H9 (cell line): ENCODE measurements at regions not wholly inside any gene's neighbourhood (a gene's known extent, or its start where the extent isn't known, plus 50 kb on each side); places are given as distances from the start of the nearest gene placed in this dataset.

Experiments
- DNase-seq: peaks from one replicate; pipeline ENCODE4 v3.0.0-alpha.2; 2017
- H2AFZ ChIP-seq: one replicate; pipeline ENCODE4 v1.6.1; 2013; ENCODE audit warnings: mild to moderate bottlenecking, low read length, control low read depth, moderate library complexity
- H2AK5ac ChIP-seq: 2 replicates; pipeline ENCODE4 v1.6.1; 2013; ENCODE audit warnings: low read length, control low read depth, mixed read lengths; ENCODE audit not compliant: insufficient read length
- H2BK120ac ChIP-seq: one replicate; pipeline ENCODE4 v1.6.1; 2013; ENCODE audit warnings: low read depth, mild to moderate bottlenecking, low read length, control low read depth, inconsistent platforms; ENCODE audit not compliant: poor library complexity, severe bottlenecking
- H2BK12ac ChIP-seq: 2 replicates; pipeline ENCODE4 v1.6.1; 2013; ENCODE audit warnings: low read length, control low read depth, mixed read lengths, low read depth; ENCODE audit not compliant: insufficient read length
- H2BK15ac ChIP-seq: 2 replicates; pipeline ENCODE4 v1.6.1; 2013; ENCODE audit warnings: low read depth, low read length, control low read depth
- H2BK20ac ChIP-seq: one replicate; pipeline ENCODE4 v1.6.1; 2013; ENCODE audit warnings: low read depth, mild to moderate bottlenecking, low read length, control low read depth, inconsistent platforms; ENCODE audit not compliant: poor library complexity, severe bottlenecking
- H2BK5ac ChIP-seq: 2 replicates; pipeline ENCODE4 v1.6.1; 2013; ENCODE audit warnings: low read length, control low read depth, mixed read lengths; ENCODE audit not compliant: insufficient read length
- H3K14ac ChIP-seq: 2 replicates; pipeline ENCODE4 v1.6.1; 2013; ENCODE audit warnings: low read length, control low read depth; ENCODE audit not compliant: insufficient read depth
- H3K18ac ChIP-seq: 2 replicates; pipeline ENCODE4 v1.6.1; 2013; ENCODE audit warnings: low read depth, mild to moderate bottlenecking, mixed read lengths, low read length, control low read depth; ENCODE audit not compliant: insufficient read length
- H3K23ac ChIP-seq: 2 replicates; pipeline ENCODE4 v1.6.1; 2013; ENCODE audit warnings: low read length, control low read depth, mixed read lengths, low read depth; ENCODE audit not compliant: insufficient read length
- H3K23me2 ChIP-seq: 2 replicates; pipeline ENCODE4 v1.6.1; 2013; ENCODE audit warnings: low read depth, mild to moderate bottlenecking, mixed read lengths, low read length, control low read depth; ENCODE audit not compliant: insufficient read length, poor library complexity, severe bottlenecking
- H3K27ac ChIP-seq: 2 replicates; pipeline ENCODE4 v1.5.1; 2013; ENCODE audit warnings: low read length, control low read depth, mixed read lengths, low read depth; ENCODE audit not compliant: insufficient read length
- H3K27me3 ChIP-seq: 2 replicates; pipeline ENCODE4 v1.6.1; 2013; ENCODE audit warnings: low read length, control low read depth, inconsistent platforms; ENCODE audit not compliant: insufficient read depth
- H3K4ac ChIP-seq: 2 replicates; pipeline ENCODE4 v1.6.1; 2013; ENCODE audit warnings: low read depth, mild to moderate bottlenecking, control low read depth, inconsistent platforms, low read length, moderate library complexity
- H3K4me1 ChIP-seq: 2 replicates; pipeline ENCODE4 v1.6.1; 2013; ENCODE audit warnings: low read length, control low read depth, inconsistent platforms; ENCODE audit not compliant: insufficient read depth
- H3K4me2 ChIP-seq: 2 replicates; pipeline ENCODE4 v1.6.1; 2013; ENCODE audit warnings: low read length, control low read depth, mixed read lengths; ENCODE audit not compliant: insufficient read length, insufficient read depth
- H3K56ac ChIP-seq: 2 replicates; pipeline ENCODE4 v1.6.1; 2013; ENCODE audit warnings: low read depth, mild to moderate bottlenecking, mixed read lengths, low read length, control low read depth; ENCODE audit not compliant: insufficient read length
- H3K79me1 ChIP-seq: 2 replicates; pipeline ENCODE4 v1.6.1; 2013; ENCODE audit warnings: low read depth, mild to moderate bottlenecking, moderate library complexity, low read length, control low read depth, inconsistent platforms; ENCODE audit not compliant: insufficient read depth, poor library complexity, severe bottlenecking
- H3K79me2 ChIP-seq: 2 replicates; pipeline ENCODE4 v1.6.1; 2013; ENCODE audit warnings: low read length, control low read depth, inconsistent platforms; ENCODE audit not compliant: insufficient read depth
- H3K9ac ChIP-seq: 2 replicates; pipeline ENCODE4 v1.6.1; 2013; ENCODE audit warnings: low read length, control low read depth, mixed read lengths; ENCODE audit not compliant: insufficient read length; ENCODE audit errors: extremely low read depth
- H3K9me3 ChIP-seq: one replicate; pipeline ENCODE4 v1.6.1; 2013; ENCODE audit warnings: low read depth, low read length, inconsistent platforms; ENCODE audit not compliant: control insufficient read depth
- H3T11ph ChIP-seq: one replicate; pipeline ENCODE4 v1.6.1; 2013; ENCODE audit warnings: mild to moderate bottlenecking, low read length, control low read depth, inconsistent platforms
- H4K20me1 ChIP-seq: one replicate; pipeline ENCODE4 v1.6.1; 2013; ENCODE audit not compliant: control insufficient read depth, insufficient read length, insufficient read depth
- H4K5ac ChIP-seq: 2 replicates; pipeline ENCODE4 v1.6.1; 2013; ENCODE audit warnings: low read depth, mild to moderate bottlenecking, mixed read lengths, low read length, control low read depth; ENCODE audit not compliant: insufficient read length
- H4K8ac ChIP-seq: replicated peaks from 2 replicates; pipeline ENCODE4 v1.6.1; 2013; ENCODE audit warnings: low read length, control low read depth, mixed read lengths, low read depth; ENCODE audit not compliant: insufficient read length
- H4K91ac ChIP-seq: 2 replicates; pipeline ENCODE4 v1.6.1; 2013; ENCODE audit warnings: low read depth, mild to moderate bottlenecking, moderate library complexity, mixed read lengths, low read length, control low read depth; ENCODE audit not compliant: insufficient read length
- H3K27ac Mint-ChIP-seq, 3 experiments: 2 replicates in 2 of 3; 3 replicates in 1 of 3; pipeline ENCODE4 v1.8.0; 2020 to 2021; ENCODE audit warnings: mixed read lengths in 3 of 3, mild to moderate bottlenecking in 1 of 3, moderate library complexity in 1 of 3
- H3K27me3 Mint-ChIP-seq: 2 replicates; pipeline ENCODE4 v1.8.0; 2021; ENCODE audit warnings: low read depth, mild to moderate bottlenecking, moderate library complexity, mixed read lengths
- H3K36me3 Mint-ChIP-seq, 3 experiments: 2 replicates in 2 of 3; 3 replicates in 1 of 3; pipeline ENCODE4 v1.8.0; 2020 to 2021; ENCODE audit warnings: low read depth in 3 of 3, mixed read lengths in 3 of 3; ENCODE audit not compliant: insufficient read depth in 1 of 3
- H3K4me1 Mint-ChIP-seq, 2 experiments: 2 replicates each; pipeline ENCODE4 v1.8.0; 2020; ENCODE audit warnings: mixed read lengths in 2 of 2
- H3K4me3 Mint-ChIP-seq, 2 experiments: 2 replicates in 1 of 2; 3 replicates in 1 of 2; pipeline ENCODE4 v1.8.0; 2020 to 2021; ENCODE audit warnings: mild to moderate bottlenecking in 2 of 2, mixed read lengths in 2 of 2, moderate library complexity in 1 of 2
- H3K9me3 Mint-ChIP-seq, 2 experiments: 2 replicates in 1 of 2; 3 replicates in 1 of 2; pipeline ENCODE4 v1.8.0; 2020; ENCODE audit warnings: mild to moderate bottlenecking in 2 of 2, mixed read lengths in 2 of 2, moderate library complexity in 1 of 2
- CTCF ChIP-seq: fragments of 200-600 bp; sonication (generic); conservative IDR thresholded peaks from 3 replicates; pipeline ENCODE4 v1.8.0; 2021; ENCODE audit warnings: antibody characterized with exemption, mild to moderate bottlenecking

DNA sequence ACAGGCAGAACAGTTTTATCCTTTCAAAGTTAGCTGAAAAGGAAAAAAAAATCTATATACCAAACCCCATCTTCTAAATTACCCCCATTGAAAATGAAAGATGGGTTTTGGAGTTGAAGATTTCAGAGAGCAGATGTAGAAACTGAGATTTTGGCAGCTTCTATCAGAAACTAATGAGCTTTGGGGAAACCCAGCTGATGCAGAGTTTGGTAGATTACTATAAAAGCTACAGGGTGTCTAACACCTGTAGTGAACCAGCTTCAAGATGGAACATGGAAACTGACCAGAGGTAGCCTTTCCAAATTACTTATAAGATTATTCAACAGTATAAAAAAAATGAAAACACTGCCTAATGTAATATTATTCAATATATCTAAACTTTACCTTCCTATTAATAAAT lies 583.1 kb downstream of the XIRP2 start:
- Histone ChIP-seq H4K5ac (no peak overlapping the region), H3K27me3 (no peaks in the 10 kb centered on the region), H3K4me2 (no peak overlapping the region), H2AFZ (no peak overlapping the region), H3K56ac (no peak overlapping the region), H3K23ac (no peak overlapping the region), H3K23me2 (no peaks in the 10 kb centered on the region), H3K79me1 (no peaks in the 10 kb centered on the region), H4K8ac (no peak overlapping the region), H2BK120ac (no peak overlapping the region), H2AK5ac (no peak overlapping the region), H3K14ac (no peak overlapping the region), H3K9me3 (no peaks in the 10 kb centered on the region), H3K27ac (no peak overlapping the region), H3K79me2 (0 out of 2 replicates have a peak, but pooled peaks cover 1% of the 10 kb centered on the region), H2BK5ac (no peak overlapping the region), H2BK12ac (no peak overlapping the region), H3K4me1 (no peaks in the 10 kb centered on the region), H3K9ac (no peak overlapping the region), H2BK15ac (no peak overlapping the region), H3T11ph (no peak overlapping the region), H2BK20ac (no peak overlapping the region), H4K91ac (no peak overlapping the region), H3K4ac (no peak overlapping the region), H4K20me1 (no peaks in the 10 kb centered on the region), H3K18ac (no peak overlapping the region)
- peaks cover 14 to 20% of the 10 kb centered on the region in 2 experiments for H3K4me1 Mint-ChIP-seq
- no peak for DNase-seq
- no peaks in the 10 kb centered on the region for H3K36me3 Mint-ChIP-seq
- no peak overlapping the region for H3K27ac Mint-ChIP-seq
- no peak overlapping the region for H3K4me3 Mint-ChIP-seq
- H3K9me3 Mint-ChIP-seq, result no peaks in the 10 kb centered on the region
- TF ChIP-seq CTCF, result no peak
- H3K27me3 Mint-ChIP-seq, result no peaks in the 10 kb centered on the region
